PFSK-1 (cell line): ENCODE measurements at regions not wholly inside any gene's neighbourhood (a gene's known extent, or its start where the extent isn't known, plus 50 kb on each side); places are given as distances from the start of the nearest gene placed in this dataset.

Source experiments
- FOXP2 ChIP-seq: optimal IDR thresholded peaks from 2 replicates; pipeline ENCODE3; 2011; ENCODE audit warnings: borderline replicate concordance, control low read depth, inconsistent platforms; ENCODE audit not compliant: insufficient read depth; ENCODE audit errors: extremely low read length, extremely low read depth
- POLR2AphosphoS5 ChIP-seq: IDR thresholded peaks from 2 replicates; pipeline ENCODE4 v1.6.1; 2012; ENCODE audit warnings: low read depth, mild to moderate bottlenecking, control low read depth, low read length, moderate library complexity
- REST ChIP-seq, 2 experiments: IDR thresholded peaks; 2 replicates each; pipeline versions ENCODE4 v1.6.1 to v1.8.0; 2011 to 2012; ENCODE audit warnings: low read depth in 2 of 2, low read length in 2 of 2, control low read depth in 1 of 2, inconsistent platforms in 1 of 2, mild to moderate bottlenecking in 1 of 2, moderate library complexity in 1 of 2; ENCODE audit not compliant: insufficient read depth in 1 of 2
- SIN3A ChIP-seq: IDR thresholded peaks from 2 replicates; pipeline ENCODE4 v1.6.1; 2012; ENCODE audit warnings: mild to moderate bottlenecking, low read length, moderate library complexity, borderline replicate concordance; ENCODE audit not compliant: insufficient read depth
- TAF1 ChIP-seq: IDR thresholded peaks from 2 replicates; pipeline ENCODE4 v1.6.1; 2012; ENCODE audit warnings: low read length, control low read depth, borderline replicate concordance; ENCODE audit not compliant: insufficient read depth

GRCh38 chr16:80142940-80143339 lies 397.9 kb upstream of the DYNLRB2 start:
- TF ChIP-seq FOXP2 (no peak), TAF1 (no peak), SIN3A (no peak), POLR2AphosphoS5 (no peak), REST (IDR thresholded peaks at IDR 0.05; ENCODE audit: insufficient read depth in 1 of 2, low read depth in 2 of 2, low read length in 2 of 2) (no peak)

DNA sequence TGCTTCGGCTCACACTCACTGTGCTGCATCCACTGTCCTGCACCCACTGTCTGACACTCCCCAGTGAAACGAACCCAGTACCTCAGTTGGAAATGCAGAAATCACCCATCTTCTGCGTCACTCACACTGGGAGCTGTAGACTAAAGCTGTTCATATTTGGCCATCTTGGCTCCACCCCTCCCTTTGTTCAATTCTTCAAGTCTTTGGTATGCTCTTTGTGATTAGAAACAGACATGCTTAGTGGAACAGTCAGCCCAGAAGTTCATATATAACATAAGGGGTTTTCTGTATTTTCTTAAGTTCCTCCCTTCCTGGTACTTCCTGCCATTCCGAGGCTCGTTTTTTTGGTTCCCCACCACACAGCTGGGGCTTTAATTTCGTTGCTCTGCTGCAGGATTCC lies 398.5 kb upstream of the DYNLRB2 start:
- TF ChIP-seq REST (IDR thresholded peaks at IDR 0.05; ENCODE audit: insufficient read depth in 1 of 2, low read depth in 2 of 2, low read length in 2 of 2) (no peak), SIN3A (no peak), POLR2AphosphoS5 (no peak), TAF1 (no peak), FOXP2 (no peak)

GRCh38 chr16:80129791-80130190 lies 411.0 kb upstream of the DYNLRB2 start:
- TF ChIP-seq TAF1 (no peak), FOXP2 (no peak), SIN3A (no peak), REST (IDR thresholded peaks at IDR 0.05; ENCODE audit: insufficient read depth in 1 of 2, low read depth in 2 of 2, low read length in 2 of 2) (no peak), POLR2AphosphoS5 (no peak)

DNA sequence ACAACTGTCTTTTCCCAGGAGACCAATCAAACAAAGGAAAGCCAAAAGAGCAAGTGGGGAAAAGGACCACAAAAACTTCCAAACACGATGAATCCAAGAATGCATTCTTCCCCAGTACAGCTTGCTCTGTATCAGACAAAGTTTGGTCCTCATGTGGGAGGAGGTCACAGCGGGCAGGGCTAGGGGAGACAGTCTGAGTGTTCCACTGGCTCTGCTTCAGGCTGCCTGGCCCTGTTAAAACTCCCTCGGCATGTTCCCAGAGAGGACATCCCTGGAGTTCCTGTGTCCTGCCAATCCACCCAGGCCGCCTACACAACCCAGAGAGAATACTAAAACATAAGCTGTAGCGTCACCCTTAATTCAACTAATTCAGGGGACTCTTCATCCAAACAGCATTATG lies 415.1 kb upstream of the DYNLRB2 start:
- TF ChIP-seq TAF1, result no peak
- no peak for TF ChIP-seq POLR2AphosphoS5
- TF ChIP-seq SIN3A, result no peak
- no peak for TF ChIP-seq FOXP2
- TF ChIP-seq REST (IDR thresholded peaks at IDR 0.05; ENCODE audit: insufficient read depth in 1 of 2, low read depth in 2 of 2, low read length in 2 of 2), result no peak

DNA sequence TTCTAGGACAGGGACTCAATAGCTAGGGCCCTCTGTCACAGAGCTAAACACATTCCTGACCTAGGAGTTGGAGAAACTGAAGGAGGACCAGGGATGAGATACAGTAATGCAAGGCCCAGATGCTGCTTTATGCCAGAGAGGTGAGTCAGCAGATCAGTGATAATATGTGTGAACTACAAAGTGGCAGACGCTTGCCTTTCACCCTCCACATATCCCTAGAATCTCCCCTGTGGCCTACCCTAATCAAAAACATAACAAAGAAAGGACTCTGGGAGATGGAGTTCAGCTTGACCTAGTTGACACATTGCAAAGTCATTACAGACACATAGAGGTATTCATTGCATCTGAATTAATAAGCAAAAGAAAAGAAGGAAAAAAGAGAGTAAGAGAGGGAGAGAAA lies 417.6 kb upstream of the DYNLRB2 start:
- TF ChIP-seq FOXP2, result no peak
- no peak for TF ChIP-seq REST (IDR thresholded peaks at IDR 0.05; ENCODE audit: insufficient read depth in 1 of 2, low read depth in 2 of 2, low read length in 2 of 2)
- TF ChIP-seq TAF1, result no peak
- no peak for TF ChIP-seq SIN3A
- TF ChIP-seq POLR2AphosphoS5, result no peak
